NB4 (cell line): ENCODE measurements at regions not wholly inside any gene's neighbourhood (a gene's known extent, or its start where the extent isn't known, plus 50 kb on each side); places are given as distances from the start of the nearest gene placed in this dataset.

Experiments
- DNase-seq: peaks from one replicate; pipeline ENCODE4 v3.0.0; 2010; ENCODE audit warnings: low read depth
- H3K4me3 ChIP-seq: one replicate; pipeline ENCODE4 v1.5.1; 2011; ENCODE audit warnings: mild to moderate bottlenecking, low read depth, low read length, moderate library complexity
- CTCF ChIP-seq: IDR thresholded peaks from one replicate; pipeline ENCODE4 v1.5.1; 2012; ENCODE audit warnings: low read depth, low read length
- MAX ChIP-seq: IDR thresholded peaks from 2 replicates; pipeline ENCODE4 v1.6.1; 2011; ENCODE audit warnings: low read depth, low read length
- MYC ChIP-seq: IDR thresholded peaks from 2 replicates; pipeline ENCODE4 v1.6.1; 2011; ENCODE audit warnings: low read depth, low read length
- POLR2A ChIP-seq: IDR thresholded peaks from 2 replicates; pipeline ENCODE4 v1.6.1; 2011; ENCODE audit warnings: mild to moderate bottlenecking; ENCODE audit not compliant: insufficient read length; ENCODE audit errors: extremely low read depth

DNA sequence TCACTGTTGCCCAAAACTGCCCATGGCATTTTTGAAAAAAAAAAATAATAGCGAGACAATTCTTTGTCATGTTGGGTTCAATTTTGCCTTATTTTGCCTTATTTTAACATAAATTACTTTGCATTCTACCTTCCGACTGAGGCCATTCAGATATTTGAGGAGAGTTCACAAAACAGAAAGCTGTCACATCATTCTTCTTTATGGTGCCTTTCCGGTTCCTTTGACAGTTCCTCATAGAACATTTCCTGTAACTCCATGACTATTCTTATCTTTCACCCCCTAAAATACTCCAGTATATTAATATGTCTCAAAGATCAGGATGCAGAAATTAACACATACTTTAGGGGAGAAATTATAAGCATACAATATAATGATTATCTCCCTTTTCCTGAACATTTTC is 476.7 kb downstream of the NOVA1 start:
- no peak for DNase-seq
- TF ChIP-seq CTCF (no peak), MYC (no peak), POLR2A (no peak), MAX (no peak)
- H3K4me3 ChIP-seq, result no peak overlapping the region

DNA sequence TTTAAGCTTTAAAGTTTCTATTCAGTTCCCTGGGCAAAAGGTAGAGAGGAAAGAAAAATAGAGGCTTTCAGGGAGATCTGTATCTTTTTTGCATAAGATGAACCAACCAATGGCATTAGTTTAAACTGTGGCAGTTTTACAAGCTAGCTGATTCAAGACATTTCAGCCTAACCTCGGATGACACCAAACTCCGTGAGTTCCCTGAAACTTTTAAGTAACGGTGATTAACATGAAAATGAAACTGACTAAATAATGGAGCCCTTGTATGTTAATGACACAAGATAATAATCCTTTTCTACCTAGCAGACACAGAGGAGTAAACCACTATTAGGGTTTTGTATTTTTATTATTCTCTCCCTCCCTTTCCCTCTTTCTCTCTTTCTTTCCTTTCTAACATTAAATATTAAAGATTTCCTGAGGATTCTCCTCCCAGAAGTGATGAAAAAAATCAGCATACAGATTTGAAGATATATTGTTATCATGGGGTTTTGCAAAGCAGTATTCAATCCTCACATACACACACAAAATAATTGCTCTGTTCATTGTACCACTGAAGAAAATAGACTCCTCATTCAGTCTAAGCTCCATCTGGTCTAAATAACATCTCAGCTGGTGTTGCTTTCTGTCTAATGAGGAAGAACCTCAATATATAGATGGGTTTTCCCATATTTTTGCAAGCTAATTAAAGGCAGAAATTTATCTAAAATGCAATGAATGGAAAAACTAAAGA is 483.8 kb downstream of the NOVA1 start:
- no peak for TF ChIP-seq MYC
- no peak for TF ChIP-seq MAX
- TF ChIP-seq CTCF, result no peak
- no peak for TF ChIP-seq POLR2A
- H3K4me3 ChIP-seq, result no peak overlapping the region
- no peak for DNase-seq

- H3K4me3 ChIP-seq, result no peak overlapping the region
- TF ChIP-seq CTCF (no peak), POLR2A (no peak), MAX (no peak), MYC (no peak)
- no peak for DNase-seq
Observed at GRCh38 chr14:26104717-26105116, 493.1 kb downstream of the NOVA1 start.

DNA sequence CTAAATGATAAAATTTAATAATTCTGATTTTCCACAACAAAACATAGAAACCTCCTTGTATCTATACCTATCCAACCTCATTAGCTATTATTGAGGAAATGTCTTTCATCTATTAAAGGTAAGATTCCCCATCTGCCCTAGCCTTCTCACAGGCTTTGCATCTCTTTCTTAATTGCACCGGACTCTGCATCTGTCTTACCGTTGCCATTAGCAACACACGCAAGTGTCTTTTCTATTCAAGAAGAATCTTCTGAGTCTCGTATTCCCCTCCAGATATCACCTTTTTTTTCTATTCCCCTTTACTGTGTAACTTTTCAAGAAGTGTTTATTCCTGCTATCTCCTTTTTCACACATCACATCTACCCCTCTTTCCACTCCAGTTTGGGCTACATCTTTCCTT is 500.0 kb downstream of the NOVA1 start:
- DNase-seq, result no peak
- no peak overlapping the region for H3K4me3 ChIP-seq
- no peak for TF ChIP-seq POLR2A
- no peak for TF ChIP-seq MYC
- TF ChIP-seq CTCF, result no peak
- TF ChIP-seq MAX, result no peak

DNA sequence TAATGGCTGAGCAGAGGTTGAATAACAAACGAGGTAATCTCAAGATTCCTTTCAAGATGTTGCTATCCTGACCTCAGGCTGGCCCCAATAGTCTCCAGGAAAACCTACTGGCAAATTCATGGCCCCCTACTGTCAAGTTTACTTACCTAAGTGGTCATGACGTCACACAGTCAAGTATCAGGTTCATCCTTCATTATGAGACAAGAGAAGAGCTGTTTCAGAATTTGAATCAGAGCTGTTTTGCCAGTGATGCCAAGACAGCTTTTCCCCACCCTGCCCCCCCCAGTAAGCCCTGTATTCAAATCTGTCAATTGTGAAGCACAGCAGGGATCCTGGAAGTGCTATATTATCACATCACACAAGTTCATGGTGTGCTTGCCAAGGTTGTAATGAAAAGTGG is 509.6 kb downstream of the NOVA1 start:
- TF ChIP-seq CTCF, result no peak
- TF ChIP-seq MAX, result no peak
- TF ChIP-seq POLR2A, result no peak
- TF ChIP-seq MYC, result no peak
- H3K4me3 ChIP-seq, result no peak overlapping the region
- no peak for DNase-seq
